GM23338 (cell line): ENCODE measurements at regions not wholly inside any gene's neighbourhood (a gene's known extent, or its start where the extent isn't known, plus 50 kb on each side); places are given as distances from the start of the nearest gene placed in this dataset.

Experiments used
- ATAC-seq: fragments of 200-7000 bp; cut with Tn5 transposase; 3 replicates; pipeline ENCODE4 v1.9.1; 2020
- DNase-seq: peaks from one replicate; pipeline ENCODE4 v3.0.0-alpha.2; 2015; ENCODE audit warnings: low spot score
- H2AFZ ChIP-seq: fragments of 200-600 bp; sonication (generic); 2 replicates; pipeline ENCODE4 v1.8.0; 2016; ENCODE audit warnings: antibody characterized with exemption, mild to moderate bottlenecking, moderate library complexity
- H3F3A ChIP-seq: fragments of 200-600 bp; sonication (generic); replicated peaks from 2 replicates; pipeline ENCODE4 v1.8.0; 2017; ENCODE audit warnings: antibody characterized with exemption, mixed run types, low read depth
- H3K27ac ChIP-seq: fragments of 200-600 bp; sonication (generic); 2 replicates; pipeline ENCODE4 v1.6.1; 2016; ENCODE audit warnings: low read depth
- H3K27me3 ChIP-seq: fragments of 200-600 bp; sonication (generic); 2 replicates; pipeline ENCODE4 v1.8.0; 2016; ENCODE audit warnings: mild to moderate bottlenecking, mixed run types, moderate library complexity; ENCODE audit not compliant: insufficient read depth
- H3K36me3 ChIP-seq: fragments of 200-600 bp; sonication (generic); 2 replicates; pipeline ENCODE4 v1.8.0; 2016; ENCODE audit warnings: mild to moderate bottlenecking; ENCODE audit not compliant: insufficient read depth
- H3K4me1 ChIP-seq: fragments of 200-600 bp; sonication (generic); 2 replicates; pipeline ENCODE4 v1.8.0; 2016; ENCODE audit warnings: mild to moderate bottlenecking, moderate library complexity; ENCODE audit not compliant: insufficient read depth
- H3K4me2 ChIP-seq: fragments of 200-600 bp; sonication (generic); 2 replicates; pipeline ENCODE4 v1.7.1; 2017; ENCODE audit warnings: mixed run types
- H3K4me3 ChIP-seq: fragments of 200-600 bp; sonication (generic); 2 replicates; pipeline ENCODE4 v1.6.1; 2016; ENCODE audit warnings: mixed run types
- H3K79me2 ChIP-seq: fragments of 200-600 bp; sonication (generic); replicated peaks from 2 replicates; pipeline ENCODE4 v1.8.0; 2017; ENCODE audit warnings: mild to moderate bottlenecking; ENCODE audit not compliant: insufficient read depth
- H3K9me2 ChIP-seq: fragments of 200-600 bp; sonication (generic); 2 replicates; pipeline ENCODE4 v1.8.0; 2017; ENCODE audit not compliant: insufficient read depth
- H4K20me1 ChIP-seq: fragments of 200-600 bp; sonication (generic); replicated peaks from 2 replicates; pipeline ENCODE4 v1.8.0; 2017; ENCODE audit warnings: mild to moderate bottlenecking; ENCODE audit not compliant: insufficient read depth
- H3K27ac Mint-ChIP-seq: 2 replicates; pipeline ENCODE4 v1.8.0; 2020; ENCODE audit warnings: inconsistent platforms, mild to moderate bottlenecking, moderate library complexity, mixed read lengths
- H3K27me3 Mint-ChIP-seq: 3 replicates; pipeline ENCODE4 v1.8.0; 2022; ENCODE audit warnings: low read depth, mild to moderate bottlenecking, moderate library complexity, mixed read lengths, inconsistent platforms; ENCODE audit not compliant: insufficient read depth, poor library complexity
- H3K36me3 Mint-ChIP-seq: 3 replicates; pipeline ENCODE4 v1.8.0; 2021; ENCODE audit warnings: low read depth, mild to moderate bottlenecking, inconsistent platforms, moderate library complexity, mixed read lengths
- H3K4me1 Mint-ChIP-seq: 3 replicates; pipeline ENCODE4 v1.8.0; 2020; ENCODE audit warnings: mild to moderate bottlenecking, inconsistent platforms, mixed read lengths
- H3K4me3 Mint-ChIP-seq: 3 replicates; pipeline ENCODE4 v1.8.0; 2021; ENCODE audit warnings: moderate library complexity, mild to moderate bottlenecking, inconsistent platforms, mixed read lengths
- H3K9me3 Mint-ChIP-seq: 3 replicates; pipeline ENCODE4 v1.8.0; 2020; ENCODE audit warnings: moderate library complexity, mild to moderate bottlenecking, inconsistent platforms, mixed read lengths
- EZH2phosphoT487 ChIP-seq: fragments of 200-600 bp; sonication (generic); IDR thresholded peaks from one replicate; pipeline ENCODE4 v1.8.1; 2018; ENCODE audit warnings: antibody characterized with exemption; ENCODE audit not compliant: unreplicated experiment
- POLR2AphosphoS5 ChIP-seq: IDR thresholded peaks from 2 replicates; pipeline ENCODE4 v1.6.1; 2016; ENCODE audit warnings: antibody characterized with exemption, low read depth
- ZNF331 ChIP-seq: fragments of 250-450 bp; sonication (Bioruptor Pico); IDR thresholded peaks from 2 replicates; pipeline ENCODE4 v1.5.0; 2020; ENCODE audit warnings: low read depth, mild to moderate bottlenecking, moderate library complexity
- TF ChIP-seq, protein P1 (sequence below): fragments of 250-450 bp; sonication (Bioruptor Pico); IDR thresholded peaks from 2 replicates; pipeline ENCODE4 v1.5.0; 2020; ENCODE audit warnings: mild to moderate bottlenecking, moderate library complexity
- TF ChIP-seq, protein P2 (sequence below), 2 experiments: fragments of 200-600 bp in 1 of 2; sonication (generic) in 1 of 2; conservative IDR thresholded peaks; 2 replicates each; pipeline versions ENCODE4 v1.5.1 to v1.6.1; 2016 to 2017; ENCODE audit warnings: antibody characterized with exemption in 2 of 2, low read depth in 2 of 2, mild to moderate bottlenecking in 2 of 2, moderate library complexity in 1 of 2

DNA sequence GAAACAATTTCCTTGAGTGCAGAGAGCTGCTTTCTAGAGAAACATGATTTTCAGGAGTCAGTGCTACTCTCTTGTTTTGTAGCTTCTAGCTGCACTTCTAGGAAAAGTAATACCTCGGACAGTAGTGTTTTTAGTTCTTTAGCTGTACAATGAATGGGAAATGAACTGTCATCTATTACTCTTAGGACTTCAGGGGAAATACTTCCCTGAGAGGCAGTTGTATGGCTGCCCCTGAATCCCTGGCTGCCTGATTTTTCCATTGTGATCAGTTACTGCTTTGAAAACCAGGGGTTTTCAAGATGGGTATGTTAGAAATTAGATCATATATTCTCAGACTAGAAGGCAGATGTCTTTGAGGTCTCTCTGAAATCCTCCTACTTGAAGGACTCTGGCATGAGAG, 200.3 kb upstream of the SEMA6D start (continued):
- TF ChIP-seq, protein P1, sequence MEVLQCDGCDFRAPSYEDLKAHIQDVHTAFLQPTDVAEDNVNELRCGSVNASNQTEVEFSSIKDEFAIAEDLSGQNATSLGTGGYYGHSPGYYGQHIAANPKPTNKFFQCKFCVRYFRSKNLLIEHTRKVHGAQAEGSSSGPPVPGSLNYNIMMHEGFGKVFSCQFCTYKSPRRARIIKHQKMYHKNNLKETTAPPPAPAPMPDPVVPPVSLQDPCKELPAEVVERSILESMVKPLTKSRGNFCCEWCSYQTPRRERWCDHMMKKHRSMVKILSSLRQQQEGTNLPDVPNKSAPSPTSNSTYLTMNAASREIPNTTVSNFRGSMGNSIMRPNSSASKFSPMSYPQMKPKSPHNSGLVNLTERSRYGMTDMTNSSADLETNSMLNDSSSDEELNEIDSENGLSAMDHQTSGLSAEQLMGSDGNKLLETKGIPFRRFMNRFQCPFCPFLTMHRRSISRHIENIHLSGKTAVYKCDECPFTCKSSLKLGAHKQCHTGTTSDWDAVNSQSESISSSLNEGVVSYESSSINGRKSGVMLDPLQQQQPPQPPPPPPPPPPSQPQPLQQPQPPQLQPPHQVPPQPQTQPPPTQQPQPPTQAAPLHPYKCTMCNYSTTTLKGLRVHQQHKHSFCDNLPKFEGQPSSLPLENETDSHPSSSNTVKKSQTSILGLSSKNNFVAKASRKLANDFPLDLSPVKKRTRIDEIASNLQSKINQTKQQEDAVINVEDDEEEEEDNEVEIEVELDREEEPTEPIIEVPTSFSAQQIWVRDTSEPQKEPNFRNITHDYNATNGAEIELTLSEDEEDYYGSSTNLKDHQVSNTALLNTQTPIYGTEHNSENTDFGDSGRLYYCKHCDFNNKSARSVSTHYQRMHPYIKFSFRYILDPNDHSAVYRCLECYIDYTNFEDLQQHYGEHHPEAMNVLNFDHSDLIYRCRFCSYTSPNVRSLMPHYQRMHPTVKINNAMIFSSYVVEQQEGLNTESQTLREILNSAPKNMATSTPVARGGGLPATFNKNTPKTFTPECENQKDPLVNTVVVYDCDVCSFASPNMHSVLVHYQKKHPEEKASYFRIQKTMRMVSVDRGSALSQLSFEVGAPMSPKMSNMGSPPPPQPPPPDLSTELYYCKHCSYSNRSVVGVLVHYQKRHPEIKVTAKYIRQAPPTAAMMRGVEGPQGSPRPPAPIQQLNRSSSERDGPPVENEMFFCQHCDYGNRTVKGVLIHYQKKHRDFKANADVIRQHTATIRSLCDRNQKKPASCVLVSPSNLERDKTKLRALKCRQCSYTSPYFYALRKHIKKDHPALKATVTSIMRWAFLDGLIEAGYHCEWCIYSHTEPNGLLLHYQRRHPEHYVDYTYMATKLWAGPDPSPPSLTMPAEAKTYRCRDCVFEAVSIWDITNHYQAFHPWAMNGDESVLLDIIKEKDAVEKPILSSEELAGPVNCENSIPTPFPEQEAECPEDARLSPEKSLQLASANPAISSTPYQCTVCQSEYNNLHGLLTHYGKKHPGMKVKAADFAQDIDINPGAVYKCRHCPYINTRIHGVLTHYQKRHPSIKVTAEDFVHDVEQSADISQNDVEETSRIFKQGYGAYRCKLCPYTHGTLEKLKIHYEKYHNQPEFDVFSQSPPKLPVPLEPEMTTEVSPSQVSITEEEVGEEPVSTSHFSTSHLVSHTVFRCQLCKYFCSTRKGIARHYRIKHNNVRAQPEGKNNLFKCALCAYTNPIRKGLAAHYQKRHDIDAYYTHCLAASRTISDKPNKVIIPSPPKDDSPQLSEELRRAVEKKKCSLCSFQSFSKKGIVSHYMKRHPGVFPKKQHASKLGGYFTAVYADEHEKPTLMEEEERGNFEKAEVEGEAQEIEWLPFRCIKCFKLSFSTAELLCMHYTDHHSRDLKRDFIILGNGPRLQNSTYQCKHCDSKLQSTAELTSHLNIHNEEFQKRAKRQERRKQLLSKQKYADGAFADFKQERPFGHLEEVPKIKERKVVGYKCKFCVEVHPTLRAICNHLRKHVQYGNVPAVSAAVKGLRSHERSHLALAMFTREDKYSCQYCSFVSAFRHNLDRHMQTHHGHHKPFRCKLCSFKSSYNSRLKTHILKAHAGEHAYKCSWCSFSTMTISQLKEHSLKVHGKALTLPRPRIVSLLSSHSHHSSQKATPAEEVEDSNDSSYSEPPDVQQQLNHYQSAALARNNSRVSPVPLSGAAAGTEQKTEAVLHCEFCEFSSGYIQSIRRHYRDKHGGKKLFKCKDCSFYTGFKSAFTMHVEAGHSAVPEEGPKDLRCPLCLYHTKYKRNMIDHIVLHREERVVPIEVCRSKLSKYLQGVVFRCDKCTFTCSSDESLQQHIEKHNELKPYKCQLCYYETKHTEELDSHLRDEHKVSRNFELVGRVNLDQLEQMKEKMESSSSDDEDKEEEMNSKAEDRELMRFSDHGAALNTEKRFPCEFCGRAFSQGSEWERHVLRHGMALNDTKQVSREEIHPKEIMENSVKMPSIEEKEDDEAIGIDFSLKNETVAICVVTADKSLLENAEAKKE (CRISPR knock-in tag), result no peak
- TF ChIP-seq EZH2phosphoT487, result no peak
- TF ChIP-seq, protein P2, sequence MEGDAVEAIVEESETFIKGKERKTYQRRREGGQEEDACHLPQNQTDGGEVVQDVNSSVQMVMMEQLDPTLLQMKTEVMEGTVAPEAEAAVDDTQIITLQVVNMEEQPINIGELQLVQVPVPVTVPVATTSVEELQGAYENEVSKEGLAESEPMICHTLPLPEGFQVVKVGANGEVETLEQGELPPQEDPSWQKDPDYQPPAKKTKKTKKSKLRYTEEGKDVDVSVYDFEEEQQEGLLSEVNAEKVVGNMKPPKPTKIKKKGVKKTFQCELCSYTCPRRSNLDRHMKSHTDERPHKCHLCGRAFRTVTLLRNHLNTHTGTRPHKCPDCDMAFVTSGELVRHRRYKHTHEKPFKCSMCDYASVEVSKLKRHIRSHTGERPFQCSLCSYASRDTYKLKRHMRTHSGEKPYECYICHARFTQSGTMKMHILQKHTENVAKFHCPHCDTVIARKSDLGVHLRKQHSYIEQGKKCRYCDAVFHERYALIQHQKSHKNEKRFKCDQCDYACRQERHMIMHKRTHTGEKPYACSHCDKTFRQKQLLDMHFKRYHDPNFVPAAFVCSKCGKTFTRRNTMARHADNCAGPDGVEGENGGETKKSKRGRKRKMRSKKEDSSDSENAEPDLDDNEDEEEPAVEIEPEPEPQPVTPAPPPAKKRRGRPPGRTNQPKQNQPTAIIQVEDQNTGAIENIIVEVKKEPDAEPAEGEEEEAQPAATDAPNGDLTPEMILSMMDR (conservative IDR thresholded peaks at IDR 0.05; ENCODE audit: low read depth in 2 of 2), result no peak
- TF ChIP-seq ZNF331 (CRISPR knock-in tag), result no peak

DNA sequence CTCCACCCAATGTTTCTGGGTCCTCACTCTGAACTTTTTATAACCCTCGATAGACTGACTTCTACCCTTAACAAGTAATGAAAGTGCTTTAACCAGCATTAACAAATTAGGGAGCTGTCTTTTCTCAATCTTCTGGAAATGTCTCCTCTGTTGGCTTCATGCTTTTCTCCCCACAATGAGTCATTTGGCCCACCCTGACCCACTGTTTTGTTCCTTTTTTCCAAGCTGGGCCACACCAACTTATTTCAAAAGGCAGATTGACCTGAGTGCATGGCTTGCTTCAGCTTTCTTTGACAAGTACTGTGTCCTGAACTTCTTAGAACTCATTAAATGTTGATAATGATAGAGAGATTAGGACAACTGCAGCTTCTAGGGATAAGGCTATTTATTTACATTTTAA, 199.6 kb upstream of the SEMA6D start:
- no peaks in the 10 kb centered on the region for H3K36me3 ChIP-seq
- no peak overlapping the region for H3K4me3 ChIP-seq
- no peak overlapping the region for H3K4me3 Mint-ChIP-seq
- no peak overlapping the region for H3K4me2 ChIP-seq
- H3K9me2 ChIP-seq, result peaks cover 11% of the 10 kb centered on the region
- no peaks in the 10 kb centered on the region for H3K79me2 ChIP-seq
- DNase-seq (no peak), ATAC-seq (no peak)
- no peaks in the 10 kb centered on the region for H3K36me3 Mint-ChIP-seq
- H3K27me3 Mint-ChIP-seq, result no peaks in the 10 kb centered on the region
- no peaks in the 10 kb centered on the region for H3K4me1 ChIP-seq
- no peaks in the 10 kb centered on the region for H3K4me1 Mint-ChIP-seq
- H3K27ac ChIP-seq, result no peak overlapping the region
- no peaks in the 10 kb centered on the region for H3F3A ChIP-seq
- H3K27me3 ChIP-seq, result no peaks in the 10 kb centered on the region
- no peak overlapping the region for H3K27ac Mint-ChIP-seq
- H2AFZ ChIP-seq, result no peak overlapping the region
- H3K9me3 Mint-ChIP-seq, result no peaks in the 10 kb centered on the region; the same call in 2 of the 3 replicates
- no peaks in the 10 kb centered on the region for H4K20me1 ChIP-seq
- TF ChIP-seq, protein P1 (CRISPR knock-in tag), result no peak
- TF ChIP-seq POLR2AphosphoS5 (no peak), EZH2phosphoT487 (no peak)
- TF ChIP-seq, protein P2 (conservative IDR thresholded peaks at IDR 0.05; ENCODE audit: low read depth in 2 of 2), result no peak
